ENCODE measurements at regions not wholly inside any gene's neighbourhood (a gene's known extent, or its start where the extent isn't known, plus 50 kb on each side); places are given as distances from the start of the nearest gene placed in this dataset.
"Not testable (repeated sequence)": the region's sequence is repeated elsewhere in the genome, so short reads cannot be mapped to it uniquely, and the experiment has no call there.

DNA sequence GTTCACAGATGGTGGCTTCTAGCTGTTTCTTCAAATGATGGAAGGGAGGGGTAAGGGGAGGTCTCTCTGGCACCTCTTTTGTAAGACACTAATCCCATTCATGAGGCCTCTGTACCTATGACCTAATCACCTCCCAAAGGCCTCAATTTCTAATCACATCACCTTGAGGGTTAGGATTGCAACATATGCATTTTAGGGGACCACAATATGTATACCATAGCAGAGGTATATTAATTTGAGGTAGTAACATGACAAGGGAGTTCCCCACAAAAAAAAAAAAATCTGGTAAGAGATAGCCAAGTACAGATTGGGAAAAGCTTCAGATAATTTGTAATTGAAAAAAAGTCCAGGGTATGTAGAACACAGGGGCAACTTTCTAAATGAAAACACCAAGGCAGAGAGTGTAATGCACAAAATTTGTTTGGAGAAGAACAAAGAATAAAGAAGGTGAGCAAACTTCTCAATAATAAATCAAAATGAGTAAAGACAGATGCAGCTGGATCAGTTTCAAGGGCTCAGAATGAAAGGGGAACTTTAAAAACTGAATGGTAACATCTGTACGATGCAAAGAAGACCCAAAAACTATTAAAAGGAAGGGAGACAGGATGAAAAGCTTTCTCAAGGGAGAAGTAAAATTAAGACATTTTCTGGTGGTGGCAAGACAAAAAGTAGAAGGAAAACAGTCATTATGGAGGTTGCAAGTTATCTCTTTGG is 125.5 kb upstream of the DCN start:
- no peak for DNase-seq (ENCODE audit: low spot score)

DNA sequence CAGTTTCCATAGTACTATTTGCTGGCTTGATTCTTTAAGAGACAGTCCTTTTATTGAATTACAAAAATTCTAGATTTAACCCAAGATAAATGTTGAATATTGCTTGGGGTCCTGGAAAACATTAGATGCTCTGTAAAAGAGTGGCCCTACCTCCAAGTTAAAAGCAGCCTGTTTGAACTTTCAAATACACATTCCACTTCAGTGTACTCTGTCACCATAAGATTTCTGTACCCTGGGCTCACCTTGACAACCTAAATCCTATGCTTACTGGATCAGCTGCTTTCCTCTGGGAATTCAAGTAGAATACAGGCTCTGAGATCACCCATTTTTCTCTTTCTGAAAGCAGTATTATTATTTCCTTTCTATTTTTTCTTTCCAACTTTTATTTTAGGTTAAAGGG is 107.7 kb upstream of the DCN start:
- no peak for DNase-seq (ENCODE audit: low spot score)

DNA sequence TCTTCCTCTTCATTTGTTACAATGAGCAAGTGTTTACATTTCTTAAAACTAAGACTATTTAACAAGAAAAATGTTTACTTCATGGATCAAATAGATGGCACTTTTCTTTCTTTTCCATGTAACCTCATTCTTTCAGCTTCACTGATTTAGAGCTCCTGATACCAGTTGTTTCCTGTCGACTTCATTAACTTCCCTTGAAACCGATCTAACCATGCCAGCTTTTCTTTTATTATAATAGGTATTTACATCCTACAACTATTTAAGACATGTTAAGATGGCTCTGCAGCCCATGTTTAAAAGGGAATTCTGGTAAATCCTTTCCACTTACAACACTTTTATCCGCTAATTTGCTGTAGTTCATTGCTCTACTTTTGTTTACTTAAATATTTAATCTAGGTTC is 107.3 kb upstream of the DCN start:
- DNase-seq (ENCODE audit: low spot score) = no peak

DNA sequence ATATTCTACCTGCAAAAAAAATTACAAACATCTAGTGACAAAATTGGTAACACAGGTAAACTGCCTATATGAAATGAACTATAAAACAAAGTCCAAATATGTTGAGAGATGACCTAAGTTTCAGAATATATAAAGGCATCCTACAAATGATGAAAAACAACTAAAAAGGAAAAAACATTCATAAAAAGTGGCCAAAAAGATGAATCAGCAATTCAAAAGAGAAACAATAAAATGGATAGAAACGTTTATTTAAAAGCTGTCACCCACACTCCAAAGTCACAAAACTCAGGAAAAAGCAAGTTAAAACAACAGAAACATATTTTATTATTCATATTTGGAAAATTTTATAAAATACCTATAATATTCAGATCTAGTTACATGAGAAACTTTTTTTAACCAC is 106.5 kb upstream of the DCN start:
- no peak for DNase-seq (ENCODE audit: low spot score)

DNA sequence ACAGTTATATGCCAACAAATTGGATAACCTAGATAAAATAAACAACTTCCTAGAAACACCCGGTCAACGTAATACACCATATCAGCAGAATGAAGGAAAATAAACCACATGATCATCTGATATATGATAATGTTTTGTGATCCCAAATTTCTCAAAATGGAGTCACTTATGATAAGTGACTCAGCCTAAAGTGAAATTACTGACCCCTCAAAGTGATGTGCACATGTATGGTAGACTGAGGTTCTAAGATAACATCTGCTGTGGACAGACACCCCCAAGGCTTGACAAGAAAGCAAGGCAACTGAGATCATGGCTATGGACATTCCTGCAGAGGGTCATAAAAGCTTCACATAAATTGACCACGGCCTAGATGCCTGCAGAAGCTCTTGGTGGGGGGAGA is 105.1 kb upstream of the DCN start:
- DNase-seq (ENCODE audit: low spot score) = no peak

DNA sequence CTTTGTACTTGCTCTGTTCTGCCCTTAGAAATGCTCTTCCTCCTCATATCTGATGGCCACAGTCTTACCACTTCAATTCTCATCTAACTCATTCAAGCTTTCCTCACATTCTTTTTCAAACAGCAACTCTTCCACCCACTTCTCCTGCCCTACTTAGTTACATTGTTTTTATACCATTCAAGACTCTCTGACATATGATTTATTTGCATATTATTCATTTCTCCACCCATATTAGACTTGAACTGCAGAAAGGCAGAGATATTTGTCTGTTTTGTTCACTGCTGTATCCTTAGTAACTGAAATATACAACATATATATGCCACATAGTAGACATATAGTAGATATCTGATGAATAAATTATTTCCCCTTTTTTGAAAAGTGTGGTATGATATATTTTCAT is 95.5 kb upstream of the DCN start:
- no peak for DNase-seq (ENCODE audit: low spot score)

DNA sequence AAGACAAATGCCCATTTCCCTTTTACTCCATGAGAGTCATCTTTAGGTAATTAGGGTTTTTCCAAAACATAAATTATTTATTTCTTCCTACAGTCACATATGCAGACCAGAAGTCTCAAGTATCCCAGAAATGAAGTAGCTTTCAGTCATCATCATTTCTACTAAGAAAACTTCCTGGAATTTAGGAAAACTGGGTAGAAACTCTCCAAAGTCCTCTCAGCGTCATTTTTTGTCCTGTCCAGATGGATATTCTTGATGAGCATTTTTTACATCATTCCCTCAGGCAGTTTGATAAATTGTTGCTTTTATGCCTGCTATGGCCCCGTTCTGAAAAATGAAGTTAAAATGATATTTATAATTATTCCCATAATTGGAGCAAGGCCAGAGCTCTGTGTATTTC is 93.9 kb upstream of the DCN start:
- no peak for DNase-seq (ENCODE audit: low spot score)

DNA sequence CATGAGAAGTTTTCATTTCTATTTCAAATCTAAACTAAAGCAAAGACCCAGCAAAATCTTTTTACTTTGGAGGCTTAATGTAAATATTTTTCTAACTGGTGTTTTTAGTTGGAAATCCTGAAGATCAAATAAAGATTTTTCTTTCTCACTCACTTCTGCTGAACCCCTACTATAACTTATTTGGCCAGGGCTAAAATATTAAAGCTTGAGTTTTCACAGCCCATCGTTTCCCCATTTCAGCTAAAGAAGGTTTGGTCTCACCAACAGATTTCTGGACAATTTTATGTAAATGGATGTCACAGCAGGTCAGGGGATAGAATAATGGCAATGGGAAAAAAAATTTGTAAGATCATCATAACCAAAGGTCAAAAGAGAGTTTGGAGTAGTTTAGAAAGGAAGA is 92.7 kb upstream of the DCN start:
- DNase-seq (ENCODE audit: low spot score) = no peak

DNA sequence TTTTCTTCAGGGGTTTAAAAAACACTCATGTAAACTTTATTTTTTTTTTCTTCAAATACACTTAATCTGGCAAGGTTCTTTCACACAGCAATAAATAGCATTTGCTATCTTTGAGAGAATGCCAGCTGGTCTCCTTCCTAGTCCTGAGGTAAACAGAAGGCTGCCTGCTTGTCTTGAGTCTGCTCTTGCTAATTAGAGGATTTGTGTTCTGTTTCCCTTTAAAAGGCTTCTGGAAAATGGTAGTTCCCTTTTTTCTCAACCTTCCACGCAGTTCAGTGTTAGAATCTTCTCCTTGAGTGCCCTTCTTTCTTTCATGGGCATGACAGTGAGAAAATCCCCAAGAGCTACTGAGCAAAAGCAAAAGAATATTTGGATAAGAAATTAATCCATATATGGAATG is 92.3 kb upstream of the DCN start:
- no peak for DNase-seq (ENCODE audit: low spot score)

DNA sequence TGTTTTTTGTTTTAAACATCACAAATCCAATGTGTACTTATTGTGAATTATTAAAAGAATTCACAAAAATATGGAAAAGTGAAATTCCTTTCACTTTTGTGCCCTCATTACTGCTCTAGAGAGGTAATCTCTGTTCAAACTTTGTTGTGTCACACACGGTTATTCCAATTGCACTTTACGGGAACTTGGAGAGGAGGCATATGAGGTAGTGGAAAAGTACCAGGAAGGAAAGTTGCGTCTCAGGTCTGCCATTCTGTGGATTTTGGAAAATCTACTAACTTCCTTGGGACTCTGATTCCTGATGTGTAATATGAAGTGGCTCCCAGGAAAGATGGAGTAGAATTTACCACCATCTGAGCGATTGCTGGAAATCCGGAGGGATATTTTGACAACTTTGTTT is 90.9 kb upstream of the DCN start:
- DNase-seq (ENCODE audit: low spot score) = no peak

DNA sequence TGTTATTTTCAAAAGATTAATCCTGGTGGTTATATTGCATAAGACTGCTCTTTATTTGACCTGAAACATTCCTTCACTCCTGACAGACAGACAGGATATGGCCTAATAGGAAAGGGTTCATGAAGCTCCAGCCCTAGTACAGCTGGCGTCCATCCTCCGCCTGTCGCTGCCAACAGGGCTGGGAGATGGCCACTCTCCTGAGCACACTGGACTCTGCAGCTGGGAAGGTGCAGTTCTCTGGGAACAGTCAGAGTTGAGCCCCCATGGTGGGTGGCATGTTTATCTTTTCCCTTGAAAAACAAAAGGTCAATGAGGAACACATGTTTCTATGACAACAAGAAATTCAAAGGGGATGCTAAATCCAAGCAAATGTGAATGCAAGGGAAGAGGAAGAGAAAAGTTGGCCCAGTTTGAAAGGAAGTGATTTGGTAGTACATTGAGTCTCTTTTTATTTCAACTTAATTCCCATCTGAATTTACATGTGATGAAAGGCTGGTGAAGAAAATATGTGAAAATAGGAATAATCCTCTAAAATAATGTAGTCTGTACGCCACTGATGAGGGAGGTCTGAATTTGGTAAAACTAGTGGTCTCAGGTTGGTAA is 89.9 kb upstream of the DCN start:
- no peak for DNase-seq (ENCODE audit: low spot score)

DNA sequence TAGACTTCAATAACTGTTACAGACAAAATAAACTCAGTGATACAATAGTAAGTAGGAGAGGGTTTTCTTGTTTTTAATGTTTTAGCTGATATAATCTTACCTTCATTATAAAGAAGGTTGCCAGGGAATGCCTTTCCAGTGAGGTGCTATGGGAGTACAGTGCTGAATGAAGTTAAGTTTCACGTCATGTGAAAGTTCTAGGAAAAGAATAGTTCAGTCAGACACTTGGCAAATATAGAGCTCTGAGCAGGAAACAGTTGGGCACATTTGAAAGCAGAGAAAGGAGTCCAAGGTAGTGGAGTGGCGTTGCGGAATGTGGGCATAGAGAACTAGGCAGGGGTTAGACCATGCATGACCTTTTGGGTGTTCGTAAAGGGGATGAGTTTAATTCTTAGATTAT is 88.6 kb upstream of the DCN start:
- DNase-seq (ENCODE audit: low spot score) = no peak

DNA sequence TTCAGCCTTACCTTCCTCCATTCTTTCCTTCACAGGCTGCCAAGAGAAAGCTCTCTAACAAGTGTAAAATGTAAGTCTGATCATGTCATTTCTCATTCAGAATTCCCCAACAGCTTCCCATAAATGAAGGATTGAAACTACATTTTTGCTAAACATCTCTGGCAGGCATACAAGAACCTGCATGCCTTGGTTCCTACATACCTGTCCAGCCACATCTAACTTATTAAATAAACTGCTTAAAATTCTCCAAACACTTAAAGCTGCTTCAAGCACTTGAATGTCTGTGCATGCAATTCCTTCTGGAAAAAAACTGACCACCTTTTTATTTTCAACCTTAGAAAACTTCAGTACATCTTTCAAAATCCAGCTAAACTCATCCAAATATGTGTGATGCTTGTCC is 84.4 kb upstream of the DCN start:
- no peak for DNase-seq (ENCODE audit: low spot score)

DNA sequence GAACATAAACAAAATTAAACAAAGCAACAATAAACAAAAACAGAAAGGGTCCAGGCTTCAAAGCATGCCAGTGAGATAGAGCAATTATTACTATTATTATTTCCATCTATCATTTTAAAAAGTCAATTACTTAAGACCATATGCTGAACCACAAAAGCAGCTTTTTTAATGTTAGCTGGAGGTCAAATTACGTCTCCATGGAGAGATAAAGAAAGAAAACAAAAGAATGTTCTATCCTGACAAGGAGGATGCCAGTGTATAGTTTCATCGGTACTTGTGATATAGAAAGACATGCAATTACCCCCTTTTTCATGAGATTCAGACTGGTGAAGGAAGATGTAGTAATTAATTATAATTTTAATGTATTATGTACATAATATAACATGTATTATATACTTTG is 81.6 kb upstream of the DCN start:
- DNase-seq (ENCODE audit: low spot score) = no peak

DNA sequence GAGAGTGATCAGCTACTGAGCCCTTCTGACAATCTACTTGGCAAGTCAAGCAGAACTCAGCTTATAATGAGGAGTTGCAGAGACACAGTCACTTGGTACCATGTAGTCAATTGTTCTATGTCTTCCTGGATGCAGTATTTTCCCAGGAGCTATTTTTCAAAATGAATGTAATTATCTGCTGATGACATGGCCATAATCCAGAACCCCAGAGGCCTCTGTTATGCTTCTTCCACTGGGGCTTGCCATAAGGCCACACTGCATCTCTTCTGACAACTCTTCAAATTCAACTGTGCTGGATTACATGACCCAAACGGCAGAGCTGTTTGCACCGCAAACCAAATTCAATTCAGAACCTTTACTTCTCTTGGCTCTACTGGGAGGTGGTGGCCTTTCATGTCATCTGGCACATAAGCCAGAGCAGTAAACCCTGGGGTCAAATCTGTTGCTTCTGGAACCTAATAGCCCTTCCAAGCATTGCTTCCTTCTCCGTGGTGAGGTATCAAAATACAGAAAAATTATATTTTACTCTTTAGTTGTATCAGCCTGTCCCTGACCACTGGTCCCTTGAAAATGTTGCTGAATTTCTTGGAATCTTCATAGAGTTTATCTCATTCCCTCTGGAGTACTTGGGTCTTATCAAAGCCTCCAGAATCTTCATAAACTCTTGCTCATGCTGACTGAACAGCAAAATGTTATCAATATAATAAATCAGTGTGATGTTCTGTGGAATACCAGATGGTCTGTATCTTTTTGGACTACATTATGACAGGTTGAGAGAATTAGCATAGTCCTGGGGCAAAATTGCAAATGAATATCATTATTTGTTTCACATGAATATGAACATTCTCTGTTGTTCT is 79.4 kb upstream of the DCN start:
- DNase-seq (ENCODE audit: low spot score) = no peak

DNA sequence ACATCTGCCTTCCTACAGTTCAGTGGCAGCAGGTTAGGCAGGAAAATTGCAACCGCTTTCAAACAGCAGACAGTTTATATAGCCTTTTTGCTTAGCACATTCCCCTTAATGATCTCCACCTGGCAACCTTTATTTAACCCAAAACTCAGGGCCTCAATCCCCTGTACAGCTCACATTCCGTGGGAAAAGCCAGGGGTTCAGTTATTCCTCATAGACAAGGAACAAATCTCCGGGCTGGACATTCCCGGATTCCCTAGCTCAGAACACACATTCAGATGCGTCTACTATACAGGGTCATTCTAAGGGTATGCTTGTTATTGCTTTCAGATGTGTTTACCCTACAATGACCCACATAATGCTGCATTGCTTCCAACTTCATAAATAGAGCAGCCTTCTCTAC is 73.8 kb upstream of the DCN start:
- DNase-seq (ENCODE audit: low spot score) = no peak

DNA sequence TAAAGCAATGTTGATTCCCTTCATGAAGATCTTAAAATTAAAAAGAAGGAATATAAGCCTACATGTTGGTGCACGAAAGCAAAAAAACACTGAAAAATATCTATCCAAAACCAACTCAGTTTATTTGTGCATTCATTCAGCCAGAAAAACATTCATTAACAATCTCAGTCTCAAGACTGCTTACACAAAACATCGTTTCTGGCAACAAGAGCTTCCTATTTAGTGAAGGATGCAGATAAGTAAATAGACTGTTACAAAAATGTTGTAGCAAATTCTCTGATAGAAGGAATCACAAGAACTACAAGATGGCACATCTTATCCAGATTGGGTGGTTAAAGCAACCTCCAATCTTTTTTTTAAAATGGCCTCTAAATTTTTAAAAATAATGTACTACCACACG is 69.7 kb upstream of the DCN start:
- DNase-seq (ENCODE audit: low spot score) = no peak

DNA sequence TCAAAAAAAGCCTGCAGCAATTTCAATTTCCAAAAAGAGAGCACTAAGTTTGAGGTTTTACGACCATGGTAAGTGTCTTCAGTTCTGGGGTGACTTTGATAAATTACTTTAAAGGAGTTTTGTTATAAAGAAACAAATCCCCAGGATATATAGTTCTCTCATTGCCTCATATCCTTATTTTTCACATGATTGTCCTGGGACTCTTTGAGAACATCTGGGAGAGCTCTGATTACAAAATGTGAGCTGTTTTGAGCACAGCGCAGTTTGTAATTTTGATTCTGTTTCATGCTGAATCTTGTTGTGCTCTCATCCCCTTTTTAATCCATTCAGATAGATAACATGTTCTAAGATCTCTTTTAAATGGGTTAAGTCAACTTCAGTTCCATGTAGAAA is 67.7 kb upstream of the DCN start:
- DNase-seq (ENCODE audit: low spot score) = no peak

DNA sequence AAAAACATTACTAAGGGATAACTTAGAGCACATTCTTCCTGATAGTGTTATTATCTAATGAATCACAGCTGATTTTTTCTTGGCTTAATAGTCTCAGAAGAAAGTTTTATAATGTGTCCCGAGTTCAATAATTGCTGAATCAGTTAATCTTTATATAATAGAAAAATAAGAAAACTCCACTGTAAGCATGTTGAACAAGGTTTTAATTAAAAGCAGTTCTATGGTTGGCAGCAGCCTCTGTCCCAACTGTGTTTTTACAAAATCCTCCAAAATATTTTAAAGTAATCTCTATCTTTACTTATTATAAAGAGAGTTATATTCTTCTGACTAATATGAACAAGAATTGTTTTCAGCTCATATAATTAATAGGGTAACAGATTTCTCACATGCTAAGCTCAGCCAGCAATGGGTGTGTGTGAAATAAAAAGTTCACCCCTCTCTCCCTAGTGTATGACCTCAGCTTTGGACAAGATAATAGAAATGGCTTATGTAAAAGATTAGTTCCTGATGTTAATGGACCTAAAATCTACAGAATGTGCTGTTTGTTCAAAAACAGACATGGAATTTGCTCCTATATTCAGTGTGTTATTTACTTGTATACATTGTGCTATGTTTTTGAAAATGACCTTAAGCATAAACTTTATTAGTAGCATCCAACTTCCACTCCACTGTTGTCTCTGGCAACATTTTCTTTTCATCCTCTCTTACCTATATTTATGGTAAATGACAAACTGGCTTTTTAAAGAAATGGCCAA is 67.1 kb upstream of the DCN start:
- no peak for DNase-seq (ENCODE audit: low spot score)

DNA sequence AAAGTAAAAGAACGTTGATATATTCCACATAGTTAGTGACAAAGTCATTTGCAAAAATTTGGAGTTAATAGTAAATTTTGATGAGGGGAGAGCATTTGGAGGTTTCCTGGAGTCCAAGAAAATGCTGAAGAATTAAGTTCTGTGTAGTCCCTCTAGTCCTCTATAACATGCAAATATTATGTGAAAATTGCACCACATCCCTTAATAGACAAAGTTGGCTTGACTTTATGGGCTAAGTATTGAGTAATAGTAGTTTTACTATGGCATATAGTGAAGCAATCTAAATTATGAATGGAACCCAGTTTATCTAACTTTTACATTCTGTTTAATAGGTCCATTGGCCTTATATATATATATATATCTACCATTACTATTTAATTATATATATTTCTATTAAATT is 66.4 kb upstream of the DCN start:
- DNase-seq (ENCODE audit: low spot score) = no peak

DNA sequence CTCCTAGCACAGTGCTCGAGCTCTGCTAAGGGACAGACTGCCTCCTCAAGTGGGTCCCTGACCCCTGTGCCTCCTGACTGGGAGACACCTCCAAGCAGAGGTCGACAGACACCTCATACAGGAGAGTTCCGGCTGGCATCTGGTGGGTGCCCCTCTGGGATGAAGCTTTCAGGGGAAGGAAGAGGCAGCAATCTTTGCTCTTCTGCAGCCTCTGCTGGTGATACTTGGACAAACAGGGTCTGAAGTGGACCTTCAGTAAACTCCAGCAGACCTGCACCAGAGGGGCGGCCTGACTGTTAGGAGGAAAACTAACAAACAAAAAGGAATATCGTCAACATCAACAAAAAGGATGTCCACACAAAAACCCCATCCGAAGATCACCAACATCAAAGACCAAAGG is 60.6 kb upstream of the DCN start:
- not testable (repeated sequence) for DNase-seq (ENCODE audit: low spot score)

DNA sequence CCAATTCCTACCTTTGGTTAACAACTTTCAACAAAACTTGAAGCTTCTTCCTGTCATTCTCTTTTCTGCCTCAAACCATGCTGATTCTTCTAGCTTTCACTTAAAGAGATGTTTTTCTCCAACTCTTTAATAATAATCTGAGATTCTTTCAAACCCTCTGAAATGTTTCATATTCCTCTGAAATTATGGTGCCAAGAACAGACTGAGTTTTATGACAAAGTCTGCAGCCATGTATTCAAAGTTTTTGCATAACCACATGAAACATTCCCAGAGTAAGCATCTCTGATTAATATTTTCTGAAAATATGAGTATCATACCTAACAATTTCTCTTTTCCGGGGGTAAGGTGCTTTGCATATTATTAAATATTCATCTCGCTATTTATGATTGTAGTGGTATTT is 59.1 kb upstream of the DCN start:
- no peak for DNase-seq (ENCODE audit: low spot score)

Data from ecto neural progenitor cell (in vitro differentiated cells).